GM21619 (cell line): ENCODE measurements at regions not wholly inside any gene's neighbourhood (a gene's known extent, or its start where the extent isn't known, plus 50 kb on each side); places are given as distances from the start of the nearest gene placed in this dataset.
"Not testable (repeated sequence)": the region's sequence is repeated elsewhere in the genome, so short reads cannot be mapped to it uniquely, and the experiment has no call there.

ENCODE experiments used
- ATAC-seq: cut with Tn5 transposase; IDR thresholded peaks from one replicate; pipeline ENCODE4 v1.9.1; 2021; ENCODE audit not compliant: unreplicated experiment

GRCh38 chr10:118944959-118945633 is 84.4 kb upstream of the NANOS1 start:
- ATAC-seq: no peak

DNA sequence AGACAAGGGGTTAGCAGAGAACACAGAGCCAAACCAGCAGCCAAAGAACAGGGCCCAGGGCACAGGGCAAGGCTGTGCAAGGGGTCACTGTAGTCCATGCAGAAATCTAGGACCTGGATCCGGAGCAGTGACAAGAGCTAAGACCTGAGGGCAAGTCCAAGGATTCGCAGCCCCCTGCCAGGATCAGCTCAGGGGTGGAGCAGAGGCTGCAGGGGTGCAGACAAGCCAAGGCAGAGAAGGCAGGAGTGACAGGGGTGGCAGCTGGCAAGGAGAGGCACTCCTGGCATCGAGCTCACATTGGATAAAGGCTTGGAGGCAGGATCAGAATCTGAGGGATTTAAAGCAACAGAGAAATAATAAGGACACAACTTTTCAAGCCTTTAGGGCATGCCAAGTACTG is 80.7 kb upstream of the NANOS1 start:
- ATAC-seq: no peak

GRCh38 chr10:118950190-118950680 is 79.3 kb upstream of the NANOS1 start:
- no peak for ATAC-seq

- no peak for ATAC-seq
These were observed 78.4 kb upstream of the NANOS1 start for GRCh38 chr10:118950997-118951637.

- no peak for ATAC-seq
These were observed 76.8 kb upstream of the NANOS1 start for GRCh38 chr10:118952493-118953295.

DNA sequence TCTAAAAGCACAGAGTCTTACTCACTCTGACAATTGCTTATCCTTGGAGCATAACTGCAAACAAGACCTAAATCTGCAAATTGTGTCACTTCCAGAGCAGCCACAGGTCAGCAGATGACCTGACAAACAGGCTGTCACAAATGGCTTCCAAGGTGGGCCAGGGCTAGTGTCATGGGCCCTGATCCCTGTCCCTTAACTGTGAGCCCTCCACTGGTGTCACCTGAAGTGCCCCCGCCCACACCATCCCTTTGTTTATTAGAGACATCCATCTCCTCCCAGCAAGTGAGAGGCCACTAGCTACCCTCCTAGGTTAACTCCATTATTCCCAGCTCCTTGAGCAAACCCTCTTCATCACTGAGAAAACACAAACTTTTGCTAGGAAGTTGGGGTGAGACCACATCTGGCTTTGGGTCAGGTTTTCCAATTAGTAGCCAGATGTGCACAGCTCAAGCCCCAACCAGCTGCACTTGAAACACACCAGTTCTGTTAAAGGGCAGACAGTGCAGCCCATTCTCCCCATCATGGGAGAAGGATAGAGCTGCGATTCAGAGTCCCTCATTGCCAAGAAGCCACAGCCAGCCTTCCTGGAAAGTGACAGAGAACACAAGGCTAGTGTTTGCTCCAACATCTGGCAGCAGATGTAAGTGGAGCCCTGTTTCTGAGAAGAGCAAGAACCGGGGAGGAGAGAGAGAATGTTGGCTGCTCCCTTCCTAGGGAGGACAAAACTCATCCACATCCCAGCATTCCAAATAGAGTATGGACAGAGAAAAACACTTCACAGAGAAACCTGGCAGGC is 75.7 kb upstream of the NANOS1 start:
- ATAC-seq: no peak

DNA sequence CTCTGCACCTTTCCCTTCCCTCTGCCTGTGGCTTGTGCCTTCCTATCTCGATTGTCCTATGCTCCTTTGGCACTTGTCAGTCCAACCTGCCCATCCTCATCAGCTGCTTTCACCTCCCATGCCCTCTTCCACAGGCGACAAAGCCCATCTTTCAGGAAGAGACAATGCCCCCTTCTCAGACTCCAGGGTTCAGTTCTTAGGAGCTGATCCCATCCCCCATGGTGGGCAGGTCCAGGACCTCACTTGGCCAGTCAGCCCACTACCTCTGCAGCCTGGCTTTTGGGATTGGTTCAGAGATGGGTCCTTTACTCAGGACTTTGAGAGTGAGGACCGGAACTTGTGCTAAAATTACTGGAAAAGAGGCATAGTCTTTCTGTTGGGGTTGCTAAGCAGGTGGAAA is 74.0 kb upstream of the NANOS1 start:
- ATAC-seq: no peak

GRCh38 chr10:118955951-118956801 is 73.3 kb upstream of the NANOS1 start:
- ATAC-seq: no peak

DNA sequence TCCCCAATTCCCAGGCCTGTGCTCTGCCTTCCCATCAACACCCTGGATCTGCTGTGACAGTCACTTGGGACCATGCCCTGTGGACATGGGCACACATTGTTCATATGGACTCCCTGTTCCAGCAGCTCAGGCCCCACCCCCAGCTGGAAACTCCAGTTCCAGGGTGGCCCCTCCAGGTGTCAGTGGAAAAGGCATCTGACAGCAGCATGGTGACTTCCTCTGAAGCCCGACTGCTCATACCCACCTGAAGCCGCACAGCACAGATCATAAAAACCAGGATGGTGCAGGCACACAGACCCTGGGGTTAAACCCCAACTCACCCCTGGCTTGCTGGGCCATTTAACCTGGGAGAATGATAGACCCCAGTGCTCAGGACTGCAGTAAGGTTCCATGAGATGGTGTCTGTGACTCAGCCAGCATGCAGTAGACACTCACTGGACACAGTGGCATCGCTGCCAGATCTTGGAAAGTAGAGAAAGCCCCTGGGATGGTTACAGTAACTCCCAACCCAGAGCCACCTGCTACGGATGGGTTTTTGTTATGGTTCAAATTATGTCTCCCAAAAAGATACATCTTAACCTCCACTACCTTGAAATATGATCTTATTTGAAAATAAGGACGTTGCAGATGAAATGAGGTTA is 72.6 kb upstream of the NANOS1 start:
- no peak for ATAC-seq

- ATAC-seq: no peak
These were observed 72.1 kb upstream of the NANOS1 start for GRCh38 chr10:118957443-118957825.

DNA sequence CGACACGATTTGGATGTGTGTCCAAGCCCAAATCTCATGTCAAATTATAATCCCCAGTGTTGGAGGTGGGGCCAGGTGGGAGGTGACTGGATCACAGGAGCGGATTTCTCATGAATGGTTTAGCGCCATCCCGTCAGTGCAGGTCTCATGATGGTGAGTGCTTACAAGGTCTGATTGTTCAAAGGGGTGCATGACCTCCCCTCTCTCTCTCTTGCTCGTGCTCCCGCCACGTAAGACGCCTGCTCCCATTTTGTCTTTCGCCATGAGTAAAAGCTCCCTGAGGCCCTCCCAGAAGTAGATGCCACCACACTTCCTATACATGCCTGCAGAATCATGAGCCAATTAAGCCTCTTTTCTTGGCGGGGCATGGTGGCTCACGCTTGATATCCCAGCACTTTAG is 71.5 kb upstream of the NANOS1 start:
- no peak for ATAC-seq

- ATAC-seq: no peak
These were observed 71.0 kb upstream of the NANOS1 start for GRCh38 chr10:118958559-118958958.

DNA sequence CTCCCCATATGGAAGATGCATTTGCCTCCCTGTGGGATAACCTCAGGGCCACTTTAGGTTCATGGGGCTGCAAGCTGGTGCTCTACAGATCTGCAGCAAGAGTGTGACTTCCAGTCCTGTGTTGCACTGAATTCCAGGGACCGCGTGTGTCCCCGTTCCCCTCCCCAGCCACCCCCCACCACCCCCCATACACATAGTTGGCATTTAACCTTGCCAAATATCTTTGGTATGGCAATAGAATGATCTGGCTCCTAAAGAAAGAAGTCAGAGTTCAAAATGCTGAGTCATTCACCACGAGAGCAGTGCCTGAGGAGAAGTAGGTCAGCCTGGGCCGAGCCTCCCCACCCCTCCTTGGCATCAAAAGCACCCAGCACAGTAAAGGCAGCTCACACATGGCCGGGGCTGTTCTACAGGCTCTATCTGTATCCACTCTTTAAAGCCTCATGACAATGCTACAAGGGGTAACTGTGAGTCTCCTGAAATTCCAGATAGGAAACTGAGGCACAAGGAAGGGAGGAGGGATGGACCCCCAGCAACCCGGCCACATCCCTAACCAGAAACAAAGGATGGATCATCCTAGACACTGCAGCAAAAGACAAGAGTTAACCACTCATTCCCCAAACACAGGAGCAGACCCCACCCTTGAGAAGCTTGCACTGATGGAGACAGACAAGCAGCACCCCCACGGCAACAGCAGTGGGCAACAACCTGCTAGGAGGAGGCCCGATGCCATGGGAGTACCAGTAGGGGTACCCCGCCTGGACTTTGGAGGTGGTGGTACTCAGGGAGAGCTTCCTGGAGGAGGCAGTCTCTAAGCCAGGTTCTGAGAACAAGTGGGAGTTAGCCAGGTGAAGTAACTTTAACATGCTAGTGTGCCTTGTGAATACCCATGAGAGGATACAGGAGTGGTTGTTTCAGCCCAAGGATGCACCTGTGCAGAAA is 70.3 kb upstream of the NANOS1 start:
- ATAC-seq: no peak

GRCh38 chr10:118960157-118961090 is 69.1 kb upstream of the NANOS1 start:
- no peak for ATAC-seq

DNA sequence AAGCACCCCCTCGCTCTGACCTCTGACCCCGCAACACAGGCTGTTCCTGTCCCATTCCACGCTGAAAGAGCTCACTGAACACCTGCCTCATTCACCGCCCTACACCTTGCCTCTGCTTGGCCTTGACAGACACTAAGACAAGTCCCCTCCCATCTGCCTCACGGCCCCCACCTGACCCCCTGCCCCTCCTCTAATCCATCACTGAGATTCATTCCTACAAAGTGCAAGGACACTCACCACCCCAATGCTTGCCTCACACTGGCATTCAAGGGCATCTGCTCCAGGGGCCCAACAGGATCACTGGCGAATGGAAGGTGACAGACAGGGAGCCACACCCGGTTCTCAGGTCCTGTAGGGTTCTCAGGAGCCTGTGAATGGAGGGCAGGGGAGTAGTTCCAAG is 68.1 kb upstream of the NANOS1 start:
- ATAC-seq: no peak

GRCh38 chr10:118962331-118962868 is 67.1 kb upstream of the NANOS1 start:
- ATAC-seq: not testable (repeated sequence)

GRCh38 chr10:118963341-118963740 is 66.2 kb upstream of the NANOS1 start:
- ATAC-seq: no peak
